DND-41 (cell line): ENCODE measurements at regions not wholly inside any gene's neighbourhood (a gene's known extent, or its start where the extent isn't known, plus 50 kb on each side); places are given as distances from the start of the nearest gene placed in this dataset.

Experiments
- ATAC-seq: fragments of 200-7000 bp; cut with Tn5 transposase; 3 replicates; pipeline ENCODE4 v1.9.1; 2021; ENCODE audit warnings: low read depth; ENCODE audit not compliant: insufficient read depth
- DNase-seq: peaks from one replicate; pipeline ENCODE4 v3.0.0-alpha.2; 2020
- H2AFZ ChIP-seq: 2 replicates; pipeline ENCODE4 v1.6.0; 2012; ENCODE audit warnings: low read depth, low read length
- H3K27ac ChIP-seq: 2 replicates; pipeline ENCODE4 v1.5.1; 2012; ENCODE audit warnings: low read length, inconsistent platforms
- H3K27me3 ChIP-seq: fragments of 200-600 bp; sonication (generic); 2 replicates; pipeline ENCODE4 v1.6.0; 2012; ENCODE audit warnings: low read length, mild to moderate bottlenecking, inconsistent platforms; ENCODE audit not compliant: insufficient read depth, poor library complexity
- H3K36me3 ChIP-seq: 2 replicates; pipeline ENCODE4 v1.5.1; 2012; ENCODE audit warnings: low read length, inconsistent platforms; ENCODE audit not compliant: insufficient read depth
- H3K4me1 ChIP-seq: 2 replicates; pipeline ENCODE4 v1.5.1; 2012; ENCODE audit warnings: mild to moderate bottlenecking, low read length; ENCODE audit not compliant: insufficient read depth
- H3K4me2 ChIP-seq: 2 replicates; pipeline ENCODE4 v1.6.0; 2012; ENCODE audit warnings: mild to moderate bottlenecking, moderate library complexity, low read length, inconsistent platforms; ENCODE audit not compliant: insufficient read depth
- H3K4me3 ChIP-seq, 2 experiments: fragments of 200-600 bp in 1 of 2; shearing (Covaris generic) in 1 of 2; 2 replicates each; pipeline ENCODE4 v1.5.1; 2012 to 2016; ENCODE audit warnings: inconsistent platforms in 2 of 2, low read length in 2 of 2, mild to moderate bottlenecking in 2 of 2, low read depth in 1 of 2, moderate library complexity in 1 of 2
- H3K79me2 ChIP-seq: 2 replicates; pipeline ENCODE4 v1.6.0; 2012; ENCODE audit warnings: low read length, inconsistent platforms; ENCODE audit not compliant: insufficient read depth
- H3K9ac ChIP-seq: 2 replicates; pipeline ENCODE4 v1.6.0; 2012; ENCODE audit warnings: low read depth, mild to moderate bottlenecking, inconsistent platforms, low read length, moderate library complexity
- H3K9me3 ChIP-seq: 2 replicates; pipeline ENCODE4 v1.5.1; 2012; ENCODE audit warnings: low read length, moderate library complexity, mild to moderate bottlenecking, inconsistent platforms; ENCODE audit not compliant: insufficient read depth, severe bottlenecking
- H4K20me1 ChIP-seq: 2 replicates; pipeline ENCODE4 v1.6.0; 2012; ENCODE audit warnings: low read length; ENCODE audit not compliant: insufficient read depth
- EZH2 ChIP-seq: IDR thresholded peaks from 3 replicates; pipeline ENCODE4 v1.6.1; 2012; ENCODE audit warnings: borderline replicate concordance, low read depth, mild to moderate bottlenecking, moderate library complexity, low read length, inconsistent platforms; ENCODE audit not compliant: severe bottlenecking
- TF ChIP-seq, protein P1 (sequence below): IDR thresholded peaks from 2 replicates; pipeline ENCODE4 v1.5.1; 2012; ENCODE audit warnings: borderline replicate concordance, low read length, moderate library complexity, mild to moderate bottlenecking; ENCODE audit not compliant: poor library complexity, severe bottlenecking; ENCODE audit errors: extremely low read depth

DNA sequence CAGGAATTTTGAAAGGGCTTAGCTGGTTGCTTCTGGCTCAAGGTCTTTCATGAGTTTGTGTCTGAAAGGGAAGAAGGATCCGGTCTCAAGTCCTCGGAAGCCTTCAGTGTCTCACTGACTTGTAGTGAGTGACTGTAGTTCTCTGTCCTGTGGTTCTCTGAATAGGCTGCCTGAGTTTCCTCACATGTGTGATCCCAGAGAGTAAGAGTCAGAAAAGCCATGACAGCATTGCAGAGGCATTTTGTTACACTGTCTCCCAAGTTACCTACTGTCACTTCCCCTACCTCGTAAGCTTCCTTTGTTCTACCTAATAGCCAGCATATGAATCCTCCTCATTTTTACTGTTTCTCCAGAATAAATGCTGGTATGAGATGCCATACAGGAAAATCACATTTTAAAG lies 709.1 kb upstream of the CHAC2 start:
- Histone ChIP-seq H3K9ac (no peak overlapping the region), H3K4me1 (no peaks in the 10 kb centered on the region), H3K9me3 (no peaks in the 10 kb centered on the region), H3K27ac (no peak overlapping the region), H4K20me1 (no peaks in the 10 kb centered on the region), H3K4me3 (no peak overlapping the region), H3K4me2 (no peak overlapping the region), H2AFZ (no peak overlapping the region), H3K27me3 (no peaks in the 10 kb centered on the region), H3K36me3 (no peaks in the 10 kb centered on the region), H3K79me2 (no peaks in the 10 kb centered on the region)
- no peak for ATAC-seq
- DNase-seq: no peak
- TF ChIP-seq EZH2: no peak
- TF ChIP-seq, protein P1, sequence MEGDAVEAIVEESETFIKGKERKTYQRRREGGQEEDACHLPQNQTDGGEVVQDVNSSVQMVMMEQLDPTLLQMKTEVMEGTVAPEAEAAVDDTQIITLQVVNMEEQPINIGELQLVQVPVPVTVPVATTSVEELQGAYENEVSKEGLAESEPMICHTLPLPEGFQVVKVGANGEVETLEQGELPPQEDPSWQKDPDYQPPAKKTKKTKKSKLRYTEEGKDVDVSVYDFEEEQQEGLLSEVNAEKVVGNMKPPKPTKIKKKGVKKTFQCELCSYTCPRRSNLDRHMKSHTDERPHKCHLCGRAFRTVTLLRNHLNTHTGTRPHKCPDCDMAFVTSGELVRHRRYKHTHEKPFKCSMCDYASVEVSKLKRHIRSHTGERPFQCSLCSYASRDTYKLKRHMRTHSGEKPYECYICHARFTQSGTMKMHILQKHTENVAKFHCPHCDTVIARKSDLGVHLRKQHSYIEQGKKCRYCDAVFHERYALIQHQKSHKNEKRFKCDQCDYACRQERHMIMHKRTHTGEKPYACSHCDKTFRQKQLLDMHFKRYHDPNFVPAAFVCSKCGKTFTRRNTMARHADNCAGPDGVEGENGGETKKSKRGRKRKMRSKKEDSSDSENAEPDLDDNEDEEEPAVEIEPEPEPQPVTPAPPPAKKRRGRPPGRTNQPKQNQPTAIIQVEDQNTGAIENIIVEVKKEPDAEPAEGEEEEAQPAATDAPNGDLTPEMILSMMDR: no peak

GRCh38 chr2:53053937-53054336 lies 713.7 kb upstream of the CHAC2 start:
- H3K27me3 ChIP-seq: no peaks in the 10 kb centered on the region
- H3K4me3 ChIP-seq: no peak overlapping the region
- no peaks in the 10 kb centered on the region for H3K9me3 ChIP-seq
- DNase-seq (no peak), ATAC-seq (no peak)
- no peaks in the 10 kb centered on the region for H3K36me3 ChIP-seq
- no peaks in the 10 kb centered on the region for H3K79me2 ChIP-seq
- no peak overlapping the region for H3K4me2 ChIP-seq
- H3K9ac ChIP-seq: no peak overlapping the region
- H3K27ac ChIP-seq: no peak overlapping the region
- no peak for TF ChIP-seq EZH2
- TF ChIP-seq, protein P1: no peak
- H2AFZ ChIP-seq: no peak overlapping the region
- H4K20me1 ChIP-seq: no peaks in the 10 kb centered on the region
- H3K4me1 ChIP-seq: no peaks in the 10 kb centered on the region

DNA sequence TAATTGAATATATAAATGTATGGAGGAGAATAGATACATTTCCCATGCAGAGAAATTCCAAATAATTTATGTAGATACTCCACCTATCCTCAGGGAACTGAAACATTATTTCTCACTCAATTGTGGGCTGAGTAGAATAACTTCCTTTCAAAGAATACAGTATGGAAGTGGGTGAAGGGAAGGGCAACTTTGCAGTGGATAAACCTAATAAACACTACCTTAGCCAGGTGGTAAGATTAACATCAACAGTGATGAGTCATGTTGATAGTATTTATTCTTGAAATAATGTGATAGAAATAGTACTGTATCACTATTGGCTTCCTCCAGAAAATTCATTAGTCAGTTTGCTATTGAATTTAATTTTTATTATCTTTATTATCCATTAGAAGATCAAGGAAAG lies 716.4 kb upstream of the CHAC2 start:
- ATAC-seq: no peak
- no peaks in the 10 kb centered on the region for H3K27me3 ChIP-seq
- no peak overlapping the region for H3K4me2 ChIP-seq
- no peaks in the 10 kb centered on the region for H3K36me3 ChIP-seq
- H3K27ac ChIP-seq: no peak overlapping the region
- H3K9me3 ChIP-seq: no peaks in the 10 kb centered on the region
- no peak overlapping the region for H3K9ac ChIP-seq
- TF ChIP-seq, protein P1: no peak
- TF ChIP-seq EZH2: no peak
- H3K79me2 ChIP-seq: no peaks in the 10 kb centered on the region
- no peak overlapping the region for H3K4me3 ChIP-seq
- no peak for DNase-seq
- no peaks in the 10 kb centered on the region for H3K4me1 ChIP-seq
- H4K20me1 ChIP-seq: no peaks in the 10 kb centered on the region
- no peak overlapping the region for H2AFZ ChIP-seq
